ENCODE measurements at regions not wholly inside any gene's neighbourhood (a gene's known extent, or its start where the extent isn't known, plus 50 kb on each side); places are given as distances from the start of the nearest gene placed in this dataset.

- no peak for TF ChIP-seq CTCF (IDR thresholded peaks at IDR 0.05; ENCODE audit: extremely low read depth, low read depth, low read length)
These were observed 227.7 kb downstream of the B3GLCT start for GRCh38 chr13:31427151-31428100.

GRCh38 chr13:31431722-31432137 lies 232.0 kb downstream of the B3GLCT start:
- DNase-seq (ENCODE audit: insufficient read length, low spot score, missing footprints), result peak; percentile 76
- Histone ChIP-seq H3K36me3 (ENCODE audit: insufficient read depth, low read length) (no peaks in the 10 kb centered on the region), H3K4me1 (ENCODE audit: insufficient read depth, low read length) (peaks cover 6% of the 10 kb centered on the region), H4K20me1 (ENCODE audit: insufficient read depth, low read length) (no peaks in the 10 kb centered on the region), H3K4me2 (ENCODE audit: insufficient read depth, low read length) (no peak overlapping the region), H2AFZ (ENCODE audit: low read length) (no peak overlapping the region), H3K4me3 (ENCODE audit: insufficient read depth, low read length) (no peak overlapping the region), H3K79me2 (ENCODE audit: insufficient read depth, low read length) (no peaks in the 10 kb centered on the region), H3K27me3 (ENCODE audit: insufficient read depth, low read length) (no peaks in the 10 kb centered on the region), H3K9me3 (ENCODE audit: low read depth, low read length) (no peaks in the 10 kb centered on the region), H3K27ac (ENCODE audit: low read depth, low read length) (no peak overlapping the region)
- TF ChIP-seq CTCF (IDR thresholded peaks at IDR 0.05; ENCODE audit: extremely low read depth, low read depth, low read length), result peak; percentile 66

More at GRCh38 chr13:31427151-31428100, 227.7 kb downstream of the B3GLCT start:
- no peaks in the 10 kb centered on the region for H3K79me2 ChIP-seq (ENCODE audit: insufficient read depth, low read length)
- H2AFZ ChIP-seq (ENCODE audit: low read length), result no peak overlapping the region
- no peaks in the 10 kb centered on the region for H4K20me1 ChIP-seq (ENCODE audit: insufficient read depth, low read length)
- H3K27me3 ChIP-seq (ENCODE audit: insufficient read depth, low read length), result no peaks in the 10 kb centered on the region
- no peaks in the 10 kb centered on the region for H3K36me3 ChIP-seq (ENCODE audit: insufficient read depth, low read length)
- H3K27ac ChIP-seq (ENCODE audit: low read depth, low read length), result no peak overlapping the region
- no peak for DNase-seq (ENCODE audit: insufficient read length, low spot score, missing footprints)
- H3K4me3 ChIP-seq (ENCODE audit: insufficient read depth, low read length), result no peak overlapping the region
- H3K4me1 ChIP-seq (ENCODE audit: insufficient read depth, low read length), result no peaks in the 10 kb centered on the region
- no peak overlapping the region for H3K4me2 ChIP-seq (ENCODE audit: insufficient read depth, low read length)
- no peaks in the 10 kb centered on the region for H3K9me3 ChIP-seq (ENCODE audit: low read depth, low read length)

- Histone ChIP-seq H2AFZ (ENCODE audit: low read length) (peak overlapping the region; percentile 76), H3K4me1 (ENCODE audit: insufficient read depth, low read length) (peaks cover 6% of the 10 kb centered on the region), H3K27ac (ENCODE audit: low read depth, low read length) (no peak overlapping the region), H3K9me3 (ENCODE audit: low read depth, low read length) (no peaks in the 10 kb centered on the region), H3K79me2 (ENCODE audit: insufficient read depth, low read length) (no peaks in the 10 kb centered on the region), H3K36me3 (ENCODE audit: insufficient read depth, low read length) (no peaks in the 10 kb centered on the region), H3K4me2 (ENCODE audit: insufficient read depth, low read length) (no peak overlapping the region), H4K20me1 (ENCODE audit: insufficient read depth, low read length) (no peaks in the 10 kb centered on the region), H3K27me3 (ENCODE audit: insufficient read depth, low read length) (no peaks in the 10 kb centered on the region), H3K4me3 (ENCODE audit: insufficient read depth, low read length) (no peak overlapping the region)
- TF ChIP-seq CTCF (IDR thresholded peaks at IDR 0.05; ENCODE audit: extremely low read depth, low read depth, low read length), result no peak
- no peak for DNase-seq (ENCODE audit: insufficient read length, low spot score, missing footprints)
These were observed 233.4 kb downstream of the B3GLCT start for GRCh38 chr13:31433207-31433606.

- Histone ChIP-seq H3K9me3 (ENCODE audit: low read depth, low read length) (no peaks in the 10 kb centered on the region), H2AFZ (ENCODE audit: low read length) (peak overlapping the region; percentile 76), H4K20me1 (ENCODE audit: insufficient read depth, low read length) (no peaks in the 10 kb centered on the region), H3K27ac (ENCODE audit: low read depth, low read length) (no peak overlapping the region), H3K79me2 (ENCODE audit: insufficient read depth, low read length) (no peaks in the 10 kb centered on the region), H3K4me2 (ENCODE audit: insufficient read depth, low read length) (no peak overlapping the region), H3K4me3 (ENCODE audit: insufficient read depth, low read length) (no peak overlapping the region), H3K36me3 (ENCODE audit: insufficient read depth, low read length) (no peaks in the 10 kb centered on the region), H3K27me3 (ENCODE audit: insufficient read depth, low read length) (no peaks in the 10 kb centered on the region), H3K4me1 (ENCODE audit: insufficient read depth, low read length) (peaks cover 6% of the 10 kb centered on the region)
- no peak for DNase-seq (ENCODE audit: insufficient read length, low spot score, missing footprints)
- TF ChIP-seq CTCF (IDR thresholded peaks at IDR 0.05; ENCODE audit: extremely low read depth, low read depth, low read length), result no peak
These were observed 234.0 kb downstream of the B3GLCT start for GRCh38 chr13:31433746-31434145.

Measured in osteoblast (primary cell).